ENCODE measurements at regions not wholly inside any gene's neighbourhood (a gene's known extent, or its start where the extent isn't known, plus 50 kb on each side); places are given as distances from the start of the nearest gene placed in this dataset.

DNA sequence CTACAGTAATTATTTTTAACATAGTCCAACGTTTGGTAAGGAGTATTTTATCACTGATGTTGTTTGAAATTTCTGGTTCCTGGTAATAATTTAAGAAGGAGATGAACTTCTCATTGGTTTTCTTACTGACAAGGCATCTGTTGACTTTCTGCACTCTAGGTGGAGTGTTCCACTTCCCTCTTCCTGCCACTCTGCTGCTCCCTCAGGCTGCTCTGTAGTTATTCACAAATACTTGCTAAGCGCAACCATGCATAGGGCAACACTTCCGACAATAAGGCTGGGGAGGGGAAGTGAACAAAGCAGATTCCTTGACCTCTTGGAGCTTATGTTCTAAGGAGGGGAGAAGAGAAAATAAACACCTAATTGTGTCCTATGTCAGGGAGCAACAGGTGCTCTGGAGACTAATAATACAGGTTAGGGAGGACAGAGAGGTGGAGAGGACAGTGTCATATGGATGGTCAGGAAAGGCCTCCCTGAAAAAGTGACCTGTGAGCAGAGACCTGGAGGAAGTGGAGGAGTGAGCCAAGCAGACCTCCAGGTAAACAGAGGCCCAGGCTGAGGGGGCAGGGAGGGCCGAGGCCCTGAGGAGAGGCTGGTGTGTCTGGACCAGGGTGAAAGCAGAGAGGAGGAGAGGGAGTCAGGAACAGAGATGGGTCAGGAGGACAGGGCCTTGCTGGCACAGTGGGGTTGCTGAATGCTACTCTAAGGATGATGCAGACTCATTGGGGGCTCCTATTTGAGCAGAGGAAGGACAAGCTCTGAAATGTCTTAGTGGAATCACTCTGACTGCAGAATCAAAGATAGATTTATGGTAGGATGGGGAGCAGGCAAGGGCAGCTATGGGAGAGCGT lies 134.8 kb upstream of the SLC24A3 start:
- DNase-seq (ENCODE audit: low spot score): no peak

DNA sequence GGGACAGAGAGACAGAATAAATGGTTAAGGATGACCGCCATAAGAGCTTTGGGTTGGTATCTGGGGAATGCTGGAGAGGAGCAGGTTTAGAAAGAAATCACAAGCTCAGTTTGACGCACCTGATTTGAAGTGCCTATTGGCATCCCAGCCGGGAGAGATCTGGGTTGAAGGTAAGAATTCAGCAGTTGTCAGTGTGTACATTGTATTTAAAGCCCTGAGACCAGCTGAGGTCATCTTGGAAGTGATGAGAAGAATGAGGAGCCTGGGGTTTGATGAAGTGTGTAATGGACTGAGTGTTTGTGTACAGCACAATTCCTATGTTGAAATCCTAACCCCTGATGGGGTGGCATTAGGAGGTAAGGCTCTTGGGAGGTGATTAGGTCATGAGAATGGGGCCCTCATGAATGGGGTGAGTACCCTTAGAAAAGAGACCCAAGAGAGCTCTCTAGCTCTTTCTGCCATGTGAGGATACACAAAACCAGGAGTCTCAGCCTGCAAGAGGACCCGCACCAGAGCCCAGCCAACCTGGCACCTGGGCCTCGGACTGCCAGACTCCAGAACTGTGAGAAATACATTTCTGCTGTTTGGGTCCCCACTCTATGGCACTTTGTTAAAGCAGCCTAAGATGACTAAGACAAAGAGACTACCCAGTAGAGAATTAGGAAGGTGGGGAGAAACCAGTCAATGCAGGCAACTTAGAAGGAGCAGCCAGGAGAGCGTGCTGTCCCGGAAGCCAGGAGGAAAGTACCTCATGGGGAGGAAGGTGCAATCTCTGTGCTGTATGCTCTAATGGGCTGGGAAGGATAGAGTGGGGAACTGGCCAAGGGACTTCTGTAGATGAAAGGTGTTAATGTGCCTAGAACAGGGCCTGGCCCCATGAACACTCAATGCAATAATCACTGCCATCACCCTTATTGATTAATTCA lies 133.7 kb upstream of the SLC24A3 start:
- DNase-seq (ENCODE audit: low spot score): no peak

DNA sequence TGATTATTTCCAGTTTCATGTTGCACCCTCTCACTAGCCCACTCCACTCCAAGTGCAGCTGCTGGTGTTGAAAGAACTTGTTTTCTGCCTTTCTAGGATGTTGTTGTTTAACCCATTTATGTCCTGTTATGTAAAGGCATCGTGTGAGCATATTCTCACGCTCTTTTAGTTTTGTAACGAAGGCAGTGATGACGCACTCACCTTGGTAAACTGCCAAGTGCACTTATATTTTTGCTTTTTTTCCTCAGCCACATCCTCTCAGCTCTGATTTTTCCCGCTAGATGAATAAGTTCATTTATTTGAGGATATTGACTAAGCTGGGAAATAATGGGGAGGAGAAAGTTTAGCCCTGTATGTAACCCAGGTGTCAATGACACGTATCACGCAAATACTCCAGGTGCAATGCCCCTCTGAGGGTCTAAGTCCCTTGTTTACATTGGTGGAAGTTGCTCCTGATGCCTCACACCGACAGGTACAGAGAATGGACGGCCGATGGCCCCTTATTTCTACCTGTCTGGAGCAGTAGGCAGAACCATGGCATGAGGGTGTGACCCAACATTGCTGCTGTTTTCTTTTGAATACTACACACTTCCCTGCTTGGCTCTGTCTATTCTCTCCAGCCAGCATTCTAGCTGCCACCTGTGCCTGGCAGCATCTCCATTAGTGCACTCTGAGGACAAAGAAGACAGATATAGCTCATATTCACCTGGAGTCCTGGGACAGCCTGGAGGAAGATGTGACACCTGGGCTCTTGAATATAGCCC lies 132.7 kb upstream of the SLC24A3 start:
- no peak for DNase-seq (ENCODE audit: low spot score)

- DNase-seq (ENCODE audit: low spot score): no peak
These were observed 130.5 kb upstream of the SLC24A3 start for GRCh38 chr20:19081937-19082336.

GRCh38 chr20:19083136-19083621 lies 129.3 kb upstream of the SLC24A3 start:
- DNase-seq (ENCODE audit: low spot score): no peak

DNA sequence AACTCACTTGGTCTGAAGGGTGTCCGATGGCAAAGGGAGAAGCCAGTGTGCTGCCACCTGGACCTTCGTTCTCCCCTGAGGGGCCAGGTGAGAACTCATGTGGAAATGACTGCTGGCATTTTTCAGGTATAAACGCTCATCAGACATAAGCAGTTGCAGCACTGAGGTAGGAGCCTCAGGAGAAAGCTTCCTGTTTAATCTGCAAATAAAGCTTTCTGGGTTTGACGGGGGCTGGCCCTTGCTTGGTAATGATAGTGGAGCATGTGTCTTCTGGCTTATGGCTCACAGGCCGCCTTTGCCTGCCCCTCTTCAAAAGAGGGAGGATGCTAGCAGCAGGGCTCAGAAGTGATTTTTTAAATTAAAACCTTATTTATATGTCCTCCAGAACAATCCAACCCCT lies 122.1 kb upstream of the SLC24A3 start:
- DNase-seq (ENCODE audit: low spot score): no peak

- DNase-seq (ENCODE audit: low spot score): no peak
These were observed 117.4 kb upstream of the SLC24A3 start for GRCh38 chr20:19094959-19095541.

DNA sequence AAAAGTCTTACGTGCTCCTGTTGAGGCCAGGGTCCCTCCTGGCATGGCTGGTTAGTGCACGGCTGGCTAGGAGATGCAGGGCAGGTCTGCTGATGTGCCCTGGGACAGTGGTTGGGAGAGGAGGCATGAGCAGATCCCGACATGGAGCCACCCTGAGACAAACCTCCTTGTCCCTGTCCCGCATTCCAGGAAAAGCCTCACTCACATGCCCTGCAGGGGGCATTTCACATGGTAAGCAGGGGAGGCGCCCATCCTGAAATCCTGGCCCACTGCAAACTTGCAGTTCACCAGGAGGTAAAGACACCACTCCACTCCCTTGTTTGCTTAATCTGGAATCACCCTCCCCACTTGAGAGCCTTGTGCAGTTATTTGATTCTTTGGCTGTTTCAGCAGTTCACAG lies 116.7 kb upstream of the SLC24A3 start:
- no peak for DNase-seq (ENCODE audit: low spot score)

GRCh38 chr20:19096843-19097242 lies 115.6 kb upstream of the SLC24A3 start:
- no peak for DNase-seq (ENCODE audit: low spot score)

- no peak for DNase-seq (ENCODE audit: low spot score)
These were observed 114.3 kb upstream of the SLC24A3 start for GRCh38 chr20:19098117-19098516.

- no peak for DNase-seq (ENCODE audit: low spot score)
These were observed 113.5 kb upstream of the SLC24A3 start for GRCh38 chr20:19098806-19099578.

DNA sequence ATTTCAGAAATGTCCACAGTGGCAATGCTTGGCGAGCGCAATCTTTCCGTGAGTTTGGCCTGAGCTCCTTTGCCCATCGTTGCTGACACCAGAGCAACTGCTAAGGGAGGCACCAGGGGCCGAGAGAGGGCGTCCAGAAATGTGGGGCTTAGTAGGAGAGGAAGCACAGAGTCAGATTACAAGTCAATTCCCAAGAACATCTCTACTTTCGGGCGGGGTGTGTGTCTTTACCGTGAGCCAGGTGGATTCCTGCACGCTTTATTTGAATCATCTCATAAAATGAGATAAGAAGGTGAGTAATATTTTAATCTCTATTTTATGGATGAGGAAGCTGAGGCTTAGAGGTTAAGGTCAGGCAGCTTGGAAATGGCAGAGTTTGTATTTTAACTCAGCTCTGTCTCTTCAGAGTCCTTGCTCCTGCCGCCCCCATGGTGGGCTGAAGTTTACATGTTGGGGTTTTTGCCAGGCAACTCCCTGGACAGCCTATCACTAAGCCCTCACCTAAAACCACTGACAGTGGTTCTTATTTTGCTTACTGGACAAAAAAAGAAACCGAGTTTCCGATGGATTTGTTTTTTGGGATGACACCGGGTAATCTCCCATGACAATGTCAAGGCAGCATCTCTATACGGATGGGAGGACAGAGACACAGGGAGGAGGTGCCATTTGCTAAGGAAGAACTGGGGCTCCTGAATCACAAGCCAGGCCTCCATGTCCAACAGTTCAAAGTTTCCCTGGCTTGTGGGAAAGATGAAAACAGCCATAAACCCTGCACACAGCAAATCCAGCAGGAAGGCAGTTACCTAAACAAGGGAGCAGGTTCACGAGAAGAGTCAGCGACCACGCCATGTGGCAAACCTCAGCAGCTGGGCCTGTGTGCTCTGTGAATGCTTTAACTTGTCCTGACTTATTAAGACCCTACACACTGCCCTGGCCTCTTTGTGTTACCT lies 112.6 kb upstream of the SLC24A3 start:
- DNase-seq (ENCODE audit: low spot score): no peak

- DNase-seq (ENCODE audit: low spot score): no peak
These were observed 111.5 kb upstream of the SLC24A3 start for GRCh38 chr20:19100975-19101374.

DNA sequence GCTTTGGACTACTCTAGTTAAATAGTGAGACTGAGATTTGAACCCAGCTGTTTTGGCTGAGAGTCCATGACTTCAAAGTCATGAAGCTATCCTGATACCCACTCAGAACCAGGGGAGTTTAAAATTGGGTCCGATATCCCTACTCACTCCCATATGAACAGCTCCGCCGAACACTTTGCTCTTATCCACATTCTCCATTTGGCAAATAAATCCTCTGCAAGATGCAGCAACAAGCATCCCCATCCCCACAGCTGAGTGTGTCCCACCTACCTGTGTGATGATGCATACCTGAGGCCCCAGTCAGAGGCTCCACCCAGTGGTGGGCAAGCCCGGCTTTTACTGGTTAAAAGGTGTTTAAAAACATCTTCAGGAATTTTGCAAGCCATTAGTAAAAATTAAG lies 108.3 kb upstream of the SLC24A3 start:
- DNase-seq (ENCODE audit: low spot score): no peak

GRCh38 chr20:19108155-19108554 lies 104.3 kb upstream of the SLC24A3 start:
- DNase-seq (ENCODE audit: low spot score): no peak

DNA sequence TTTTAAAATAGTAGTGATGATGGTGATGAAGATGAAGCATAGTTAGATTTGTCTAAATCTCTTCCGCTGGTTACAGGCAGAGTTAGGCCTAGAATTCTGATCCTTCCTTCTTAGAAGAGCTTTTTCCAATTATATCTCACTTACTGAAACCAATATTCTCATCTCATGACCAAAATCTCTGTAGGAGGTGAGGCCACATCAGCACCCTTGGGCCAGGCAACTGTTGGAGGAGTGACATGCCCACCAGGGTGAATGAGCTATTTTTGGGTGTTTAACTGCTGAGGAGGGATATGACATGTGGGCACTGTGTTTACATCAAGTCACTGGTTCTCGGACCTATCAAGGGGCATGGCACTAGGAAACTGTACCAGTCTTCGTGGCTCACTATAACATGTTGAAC lies 102.2 kb upstream of the SLC24A3 start:
- DNase-seq (ENCODE audit: low spot score): no peak

DNA sequence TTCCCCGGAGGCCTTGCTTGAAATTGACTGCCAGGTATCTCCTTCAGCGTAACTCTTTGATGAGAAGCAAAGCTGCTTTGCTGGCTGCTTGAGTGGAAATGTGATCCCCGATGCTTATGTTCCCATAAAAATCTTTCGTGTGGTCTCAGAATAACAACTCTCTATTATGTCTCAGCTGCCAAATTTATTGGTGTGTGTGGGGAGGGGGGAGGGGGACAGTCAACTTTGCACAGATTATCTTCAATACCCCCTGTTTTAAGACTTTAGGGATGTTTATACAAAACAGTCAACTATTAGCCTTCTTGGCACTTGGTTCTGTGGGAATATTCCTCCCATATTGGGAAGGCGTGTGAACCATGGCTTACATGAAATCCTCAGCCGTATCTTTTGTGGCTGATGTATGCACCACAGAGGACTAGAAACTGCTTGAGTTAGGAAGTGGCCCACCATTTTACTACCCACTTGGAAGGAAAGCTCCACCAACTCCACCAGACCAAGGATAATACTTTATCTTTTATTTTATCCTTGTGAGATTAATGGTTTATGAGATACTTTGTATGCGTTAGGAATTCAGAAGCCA lies 101.5 kb upstream of the SLC24A3 start:
- DNase-seq (ENCODE audit: low spot score): no peak

GRCh38 chr20:19112828-19113227 lies 99.6 kb upstream of the SLC24A3 start:
- DNase-seq (ENCODE audit: low spot score): no peak

- no peak for DNase-seq (ENCODE audit: low spot score)
These were observed 99.0 kb upstream of the SLC24A3 start for GRCh38 chr20:19113343-19113930.

All from AG08395 (cell line).